ENCODE measurements at regions not wholly inside any gene's neighbourhood (a gene's known extent, or its start where the extent isn't known, plus 50 kb on each side); places are given as distances from the start of the nearest gene placed in this dataset.
"Not testable (repeated sequence)": the region's sequence is repeated elsewhere in the genome, so short reads cannot be mapped to it uniquely, and the experiment has no call there.

GRCh38 chr12:75827061-75827460 lies 204.5 kb downstream of the PHLDA1 start:
- DNase-seq = no peak

GRCh38 chr12:75825686-75826085 lies 205.9 kb downstream of the PHLDA1 start:
- no peak for DNase-seq

- no peak for DNase-seq
Measured at GRCh38 chr12:75823475-75823874, 208.1 kb downstream of the PHLDA1 start.

GRCh38 chr12:75822416-75822815 lies 209.2 kb downstream of the PHLDA1 start:
- DNase-seq = no peak

- no peak for DNase-seq
Measured at GRCh38 chr12:75820848-75821578, 210.6 kb downstream of the PHLDA1 start.

GRCh38 chr12:75820071-75820470 lies 211.5 kb downstream of the PHLDA1 start:
- DNase-seq = no peak

GRCh38 chr12:75819512-75819911 lies 212.1 kb downstream of the PHLDA1 start:
- DNase-seq = no peak

GRCh38 chr12:75818863-75819262 lies 212.7 kb downstream of the PHLDA1 start:
- no peak for DNase-seq

- DNase-seq = peak; percentile 62
Measured at GRCh38 chr12:75816897-75817296, 214.7 kb downstream of the PHLDA1 start.

GRCh38 chr12:75815756-75816155 lies 215.8 kb downstream of the PHLDA1 start:
- no peak for DNase-seq

GRCh38 chr12:75814851-75815754 lies 216.5 kb downstream of the PHLDA1 start:
- DNase-seq = no peak

GRCh38 chr12:75813072-75813471 lies 218.5 kb downstream of the PHLDA1 start:
- DNase-seq = no peak

GRCh38 chr12:75812271-75813018 lies 219.1 kb downstream of the PHLDA1 start:
- DNase-seq = peak; percentile 69

GRCh38 chr12:75809746-75810145 lies 221.8 kb downstream of the PHLDA1 start:
- no peak for DNase-seq

- no peak for DNase-seq
Measured at GRCh38 chr12:75807494-75807893, 224.1 kb downstream of the PHLDA1 start.

- DNase-seq = no peak
Measured at GRCh38 chr12:75805905-75806304, 225.7 kb downstream of the PHLDA1 start.

- DNase-seq = no peak
Measured at GRCh38 chr12:75805320-75805719, 226.3 kb downstream of the PHLDA1 start.

- no peak for DNase-seq
Measured at GRCh38 chr12:75798136-75798926, 233.2 kb downstream of the PHLDA1 start.

GRCh38 chr12:75795125-75795524 lies 236.5 kb downstream of the PHLDA1 start:
- no peak for DNase-seq

GRCh38 chr12:75792687-75793086 lies 238.9 kb downstream of the PHLDA1 start:
- no peak for DNase-seq

GRCh38 chr12:75790219-75790618 lies 241.4 kb downstream of the PHLDA1 start:
- no peak for DNase-seq

GRCh38 chr12:75787146-75787545 lies 244.4 kb downstream of the PHLDA1 start:
- not testable (repeated sequence) for DNase-seq

- no peak for DNase-seq
Measured at GRCh38 chr12:75786070-75786469, 245.5 kb downstream of the PHLDA1 start.
